COLO668 (cell line): ENCODE measurements at regions not wholly inside any gene's neighbourhood (a gene's known extent, or its start where the extent isn't known, plus 50 kb on each side); places are given as distances from the start of the nearest gene placed in this dataset.
A peak's percentile ranks its signal among the peaks of the same experiment; 100 is the strongest.

Experiments used
- DNase-seq: peaks from one replicate; lab custom pipeline; 2025; ENCODE audit not compliant: unreplicated experiment; lab: John Stamatoyannopoulos, UW

GRCh38 chr6:8219352-8219943 lies 117.1 kb upstream of the EEF1E1 start:
- peak; percentile 7 for DNase-seq

- DNase-seq: no peak
These were observed 116.5 kb upstream of the EEF1E1 start for GRCh38 chr6:8218861-8219260.

- DNase-seq: no peak
These were observed 113.3 kb upstream of the EEF1E1 start for GRCh38 chr6:8215631-8216030.

- no peak for DNase-seq
These were observed 111.6 kb upstream of the EEF1E1 start for GRCh38 chr6:8213995-8214394.

GRCh38 chr6:8212720-8213434 lies 110.5 kb upstream of the EEF1E1 start:
- no peak for DNase-seq

GRCh38 chr6:8207869-8208191 lies 105.5 kb upstream of the EEF1E1 start:
- no peak for DNase-seq

GRCh38 chr6:8207191-8207868 lies 105.0 kb upstream of the EEF1E1 start:
- no peak for DNase-seq

GRCh38 chr6:8203337-8203736 lies 101.0 kb upstream of the EEF1E1 start:
- no peak for DNase-seq

GRCh38 chr6:8201679-8202078 lies 99.3 kb upstream of the EEF1E1 start:
- DNase-seq: no peak

GRCh38 chr6:8200255-8200654 lies 97.9 kb upstream of the EEF1E1 start:
- DNase-seq: no peak

GRCh38 chr6:8195714-8196102 lies 93.4 kb upstream of the EEF1E1 start:
- no peak for DNase-seq

- peak; percentile 8 for DNase-seq
These were observed 92.8 kb upstream of the EEF1E1 start for GRCh38 chr6:8195040-8195713.

GRCh38 chr6:8194490-8194889 lies 92.1 kb upstream of the EEF1E1 start:
- DNase-seq: no peak

- no peak for DNase-seq
These were observed 91.2 kb upstream of the EEF1E1 start for GRCh38 chr6:8193541-8193940.

- DNase-seq: no peak
These were observed 90.2 kb upstream of the EEF1E1 start for GRCh38 chr6:8192597-8192996.

- DNase-seq: no peak
These were observed 89.7 kb upstream of the EEF1E1 start for GRCh38 chr6:8192067-8192466.

- DNase-seq: no peak
These were observed 89.3 kb upstream of the EEF1E1 start for GRCh38 chr6:8191629-8192028.

- no peak for DNase-seq
These were observed 84.9 kb upstream of the EEF1E1 start for GRCh38 chr6:8187209-8187608.

- DNase-seq: no peak
These were observed 80.7 kb upstream of the EEF1E1 start for GRCh38 chr6:8182902-8183665.

GRCh38 chr6:8181951-8182845 lies 79.8 kb upstream of the EEF1E1 start:
- DNase-seq: no peak
